GM12872 (cell line): ENCODE measurements at regions not wholly inside any gene's neighbourhood (a gene's known extent, or its start where the extent isn't known, plus 50 kb on each side); places are given as distances from the start of the nearest gene placed in this dataset.

Experiments used
- CTCF ChIP-seq: IDR thresholded peaks from 3 replicates; pipeline ENCODE4 v1.5.1; 2011; ENCODE audit warnings: low read depth, mild to moderate bottlenecking, low read length, moderate library complexity; ENCODE audit not compliant: insufficient read depth

DNA sequence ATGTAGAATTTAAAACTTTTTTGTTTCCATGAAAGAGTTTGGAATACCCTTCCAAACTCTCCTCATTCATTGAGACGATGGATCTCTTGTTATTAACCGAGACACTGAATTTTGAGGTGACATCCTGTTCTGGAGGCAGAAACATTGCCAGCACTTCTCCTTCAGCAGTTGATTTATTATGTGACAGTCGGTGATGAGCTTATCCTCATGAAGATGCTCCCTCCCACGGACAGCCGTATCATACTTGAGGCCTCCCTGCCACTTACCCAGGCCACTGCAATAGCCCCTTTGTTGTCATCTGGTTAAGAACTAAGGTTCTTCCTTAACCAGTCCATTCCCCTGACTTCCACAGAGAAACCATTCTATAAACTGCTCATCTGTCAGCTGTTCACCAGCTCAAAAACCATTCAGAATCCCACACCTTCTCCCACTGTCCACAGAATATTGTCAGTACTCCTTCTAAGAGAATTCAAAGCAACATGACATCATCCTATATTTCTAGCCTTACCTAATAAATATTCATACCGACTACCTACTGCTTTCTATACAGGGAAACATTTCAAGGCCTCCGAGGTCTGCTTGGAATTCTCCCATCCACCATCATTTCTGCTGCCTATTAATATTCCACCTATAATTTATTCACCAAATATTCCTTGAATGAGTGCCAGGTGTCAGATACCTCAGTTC lies 139.0 kb upstream of the TRIB2 start:
- TF ChIP-seq CTCF: no peak

DNA sequence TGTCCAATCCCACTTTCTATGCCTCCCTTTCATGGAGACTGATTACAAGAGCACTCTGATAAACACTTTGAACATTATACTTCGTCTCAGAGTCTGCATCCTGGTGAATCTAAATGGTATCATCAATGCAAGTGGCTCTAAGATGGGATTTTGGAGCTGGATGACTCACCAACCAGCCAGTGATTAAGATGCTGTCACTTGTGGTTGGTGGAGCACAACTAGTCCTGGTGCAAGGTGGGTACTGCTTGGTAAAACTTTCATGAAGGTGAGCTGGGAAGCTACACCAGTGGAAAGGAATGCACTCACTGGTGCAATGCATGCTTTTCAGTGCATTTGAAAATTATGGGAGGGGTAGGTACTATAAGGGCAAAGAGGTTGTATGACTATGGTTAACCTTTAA lies 137.7 kb upstream of the TRIB2 start:
- no peak for TF ChIP-seq CTCF

GRCh38 chr2:12584338-12584737 lies 132.4 kb upstream of the TRIB2 start:
- TF ChIP-seq CTCF: no peak

DNA sequence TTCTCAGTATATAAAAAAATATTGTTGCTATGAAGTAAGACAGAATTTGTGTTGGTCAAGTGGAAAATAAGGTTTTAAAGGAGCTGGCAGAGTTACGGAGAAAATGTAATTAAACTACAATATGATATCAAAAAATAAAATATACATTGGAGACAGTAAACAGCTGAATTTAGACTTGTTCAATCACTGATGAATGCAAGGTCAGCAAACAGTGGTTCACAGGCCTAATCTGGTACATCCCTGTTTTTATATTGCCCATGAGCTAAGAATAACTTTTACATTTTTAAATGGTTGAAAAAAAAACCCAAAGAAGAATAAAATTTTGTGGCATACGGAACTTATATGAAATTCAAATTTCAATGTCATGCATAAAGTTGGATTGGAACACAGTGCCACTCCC lies 131.0 kb upstream of the TRIB2 start:
- TF ChIP-seq CTCF: no peak

DNA sequence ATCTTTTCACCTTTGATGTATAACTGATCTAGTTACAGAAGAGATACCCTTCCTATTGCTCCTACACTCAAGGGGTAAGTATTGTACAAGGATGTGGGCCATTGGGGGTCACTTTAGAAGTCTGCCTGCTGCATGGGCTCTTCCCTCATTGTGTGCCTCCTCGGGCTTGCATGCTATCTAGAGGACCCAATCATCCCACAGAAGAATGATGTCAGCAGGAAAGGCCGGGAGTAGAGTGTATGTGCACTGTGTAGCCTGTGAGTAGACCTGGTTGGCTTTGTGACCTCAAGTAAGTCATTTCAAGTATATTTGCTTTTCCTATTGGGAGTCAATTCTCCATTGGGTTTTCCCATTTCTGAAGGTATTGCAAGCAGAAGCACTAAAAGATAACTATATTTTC lies 129.5 kb upstream of the TRIB2 start:
- TF ChIP-seq CTCF: no peak

GRCh38 chr2:12587729-12588522 lies 128.8 kb upstream of the TRIB2 start:
- no peak for TF ChIP-seq CTCF

DNA sequence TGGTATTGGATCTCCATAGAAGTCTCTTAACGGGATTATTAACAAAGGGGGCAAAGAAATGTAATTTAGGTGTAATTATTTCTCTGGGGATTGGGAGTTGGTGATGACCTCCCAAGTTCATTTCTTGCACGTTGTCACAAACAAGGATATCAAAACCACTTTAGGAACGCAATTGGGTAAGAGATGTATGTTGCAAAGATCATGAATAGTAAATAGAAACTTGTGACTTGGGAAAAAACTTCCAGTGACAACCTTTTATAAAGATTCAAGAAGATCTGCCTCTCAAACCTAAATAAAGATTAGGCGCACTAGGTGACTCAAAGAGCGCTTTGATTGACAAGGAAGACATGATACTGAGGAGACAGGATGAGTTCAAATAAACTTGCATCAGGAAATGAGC lies 127.8 kb upstream of the TRIB2 start:
- no peak for TF ChIP-seq CTCF
